ENCODE measurements at regions not wholly inside any gene's neighbourhood (a gene's known extent, or its start where the extent isn't known, plus 50 kb on each side); places are given as distances from the start of the nearest gene placed in this dataset.

DNA sequence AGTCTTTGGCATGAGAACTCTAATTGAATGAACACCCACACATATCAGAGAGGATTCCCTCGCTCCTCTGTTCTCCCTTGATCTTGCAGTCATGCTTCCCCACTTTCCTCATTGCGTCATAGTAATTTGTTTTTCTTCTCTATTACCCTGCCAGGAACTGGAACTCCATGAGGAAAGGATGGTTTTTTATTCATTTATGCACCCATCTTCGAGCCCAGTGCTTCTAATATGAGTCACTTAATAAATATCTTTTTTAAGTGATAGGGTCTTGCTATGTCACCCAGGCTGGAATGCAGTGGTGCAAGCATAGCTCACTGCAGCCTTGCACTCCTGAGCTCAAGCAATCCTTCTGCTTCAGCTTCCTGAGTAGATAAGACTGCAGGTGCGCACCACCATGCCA is 83.5 kb downstream of the OTUD1 start:
- Histone ChIP-seq H3K4me3 (replicated peaks in 1 of 2; ENCODE audit: low read depth in 1 of 2, low read length in 2 of 2) (no peak overlapping the region), H3K9me3 (ENCODE audit: control insufficient read depth in 1 of 2, insufficient read depth in 1 of 2, low read depth in 1 of 2, low read length in 2 of 2) (no peaks in the 10 kb centered on the region), H3K9me2 (ENCODE audit: insufficient read depth) (no peaks in the 10 kb centered on the region), H3K9ac (ENCODE audit: low read length) (no peak overlapping the region), H3K27ac (ENCODE audit: low read depth, low read length) (no peak overlapping the region), H3K4me1 (ENCODE audit: control insufficient read depth in 1 of 2, insufficient read depth in 2 of 2, low read length in 2 of 2) (no peaks in the 10 kb centered on the region), H3K4me2 (ENCODE audit: low read length) (no peak overlapping the region), H4K20me1 (ENCODE audit: insufficient read depth) (no peaks in the 10 kb centered on the region), H3K79me2 (ENCODE audit: insufficient read depth, low read length) (no peaks in the 10 kb centered on the region), H2AFZ (ENCODE audit: low read depth, low read length, poor library complexity, severe bottlenecking) (no peak overlapping the region), H3K36me3 (ENCODE audit: control insufficient read depth in 1 of 2, insufficient read depth in 2 of 2, low read length in 2 of 2) (no peaks in the 10 kb centered on the region), H3K27me3 (ENCODE audit: insufficient read depth, low read length) (peaks cover 26% of the 10 kb centered on the region)
- no peak for TF ChIP-seq EGR1 (IDR thresholded peaks at IDR 0.05; ENCODE audit: low read depth)
- no peak for TF ChIP-seq CEBPB (IDR thresholded peaks at IDR 0.05; ENCODE audit: low read depth)
- no peak for TF ChIP-seq REST (IDR thresholded peaks at IDR 0.05; ENCODE audit: low read depth)
- TF ChIP-seq ZNF274 (IDR thresholded peaks at IDR 0.05; ENCODE audit: low read depth, low read length), result no peak
- no peak for TF ChIP-seq FOSL1 (IDR thresholded peaks at IDR 0.05; ENCODE audit: low read depth)
- no peak for TF ChIP-seq RAD21 (IDR thresholded peaks at IDR 0.05; ENCODE audit: low read depth)
- TF ChIP-seq EZH2phosphoT487 (IDR thresholded peaks at IDR 0.05; ENCODE audit: borderline replicate concordance), result no peak
- TF ChIP-seq SRF (IDR thresholded peaks at IDR 0.05; ENCODE audit: low read depth), result no peak
- intact Hi-C loops (cut with micrococcal nuclease), result no loop called here
- ATAC-seq (no peak), DNase-seq (ENCODE audit: low read depth, low spot score) (no peak)
- BruUV-seq (replicated peaks), result no TSS peak
- ChIA-PET POLR2A (no interaction called here), CTCF (no interaction called here), RAD21 (ENCODE audit: low non-redundant PET in 1 of 2, low total read pairs in 2 of 2, uncharacterized antibody in 2 of 2, unreplicated experiment in 2 of 2) (no interaction called here)

GRCh38 chr10:23523251-23523650 is 84.4 kb downstream of the OTUD1 start:
- BruUV-seq (replicated peaks), result no TSS peak
- intact Hi-C loops (cut with micrococcal nuclease), result no loop called here
- H3K4me3 ChIP-seq (replicated peaks in 1 of 2; ENCODE audit: low read depth in 1 of 2, low read length in 2 of 2), result no peak overlapping the region
- ChIA-PET CTCF (no interaction called here), RAD21 (ENCODE audit: low non-redundant PET in 1 of 2, low total read pairs in 2 of 2, uncharacterized antibody in 2 of 2, unreplicated experiment in 2 of 2) (no interaction called here), POLR2A (no interaction called here)
- H3K9me2 ChIP-seq (ENCODE audit: insufficient read depth), result no peaks in the 10 kb centered on the region
- H3K27me3 ChIP-seq (ENCODE audit: insufficient read depth, low read length), result 0 out of 2 replicates have a peak, but pooled peaks cover 19% of the 10 kb centered on the region
- H2AFZ ChIP-seq (ENCODE audit: low read depth, low read length, poor library complexity, severe bottlenecking), result no peak overlapping the region
- H3K27ac ChIP-seq (ENCODE audit: low read depth, low read length), result no peak overlapping the region
- no peak overlapping the region for H3K9ac ChIP-seq (ENCODE audit: low read length)
- ATAC-seq (no peak), DNase-seq (ENCODE audit: low read depth, low spot score) (no peak)
- no peaks in the 10 kb centered on the region for H4K20me1 ChIP-seq (ENCODE audit: insufficient read depth)
- H3K4me2 ChIP-seq (ENCODE audit: low read length), result no peak overlapping the region
- H3K79me2 ChIP-seq (ENCODE audit: insufficient read depth, low read length), result no peaks in the 10 kb centered on the region
- no peaks in the 10 kb centered on the region for H3K36me3 ChIP-seq (ENCODE audit: control insufficient read depth in 1 of 2, insufficient read depth in 2 of 2, low read length in 2 of 2)
- no peaks in the 10 kb centered on the region for H3K4me1 ChIP-seq (ENCODE audit: control insufficient read depth in 1 of 2, insufficient read depth in 2 of 2, low read length in 2 of 2)
- H3K9me3 ChIP-seq (ENCODE audit: control insufficient read depth in 1 of 2, insufficient read depth in 1 of 2, low read depth in 1 of 2, low read length in 2 of 2), result no peaks in the 10 kb centered on the region
- TF ChIP-seq POLR2A (IDR thresholded peaks at IDR 0.05; ENCODE audit: borderline replicate concordance, extremely low read depth, insufficient read depth, insufficient read length) (no peak), EZH2phosphoT487 (IDR thresholded peaks at IDR 0.05; ENCODE audit: borderline replicate concordance) (no peak), FOSL1 (IDR thresholded peaks at IDR 0.05; ENCODE audit: low read depth) (no peak), ELF1 (IDR thresholded peaks at IDR 0.05; ENCODE audit: borderline replicate concordance, low read depth) (no peak), ZNF274 (IDR thresholded peaks at IDR 0.05; ENCODE audit: low read depth, low read length) (no peak), RAD21 (IDR thresholded peaks at IDR 0.05; ENCODE audit: low read depth) (no peak), TCF7L2 (IDR thresholded peaks at IDR 0.05; ENCODE audit: borderline replicate concordance, extremely low read depth, insufficient read depth, insufficient read length) (no peak), EZH2 (IDR thresholded peaks at IDR 0.05) (no peak), SP1 (IDR thresholded peaks at IDR 0.05; ENCODE audit: low read depth) (no peak), CBX3 (IDR thresholded peaks at IDR 0.05; ENCODE audit: low read depth) (no peak), YY1 (IDR thresholded peaks at IDR 0.05; ENCODE audit: extremely low read depth, insufficient replicate concordance, low read depth, low read length) (no peak), SRF (IDR thresholded peaks at IDR 0.05; ENCODE audit: low read depth) (no peak)
- TF ChIP-seq, protein P1, sequence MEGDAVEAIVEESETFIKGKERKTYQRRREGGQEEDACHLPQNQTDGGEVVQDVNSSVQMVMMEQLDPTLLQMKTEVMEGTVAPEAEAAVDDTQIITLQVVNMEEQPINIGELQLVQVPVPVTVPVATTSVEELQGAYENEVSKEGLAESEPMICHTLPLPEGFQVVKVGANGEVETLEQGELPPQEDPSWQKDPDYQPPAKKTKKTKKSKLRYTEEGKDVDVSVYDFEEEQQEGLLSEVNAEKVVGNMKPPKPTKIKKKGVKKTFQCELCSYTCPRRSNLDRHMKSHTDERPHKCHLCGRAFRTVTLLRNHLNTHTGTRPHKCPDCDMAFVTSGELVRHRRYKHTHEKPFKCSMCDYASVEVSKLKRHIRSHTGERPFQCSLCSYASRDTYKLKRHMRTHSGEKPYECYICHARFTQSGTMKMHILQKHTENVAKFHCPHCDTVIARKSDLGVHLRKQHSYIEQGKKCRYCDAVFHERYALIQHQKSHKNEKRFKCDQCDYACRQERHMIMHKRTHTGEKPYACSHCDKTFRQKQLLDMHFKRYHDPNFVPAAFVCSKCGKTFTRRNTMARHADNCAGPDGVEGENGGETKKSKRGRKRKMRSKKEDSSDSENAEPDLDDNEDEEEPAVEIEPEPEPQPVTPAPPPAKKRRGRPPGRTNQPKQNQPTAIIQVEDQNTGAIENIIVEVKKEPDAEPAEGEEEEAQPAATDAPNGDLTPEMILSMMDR (IDR thresholded peaks at IDR 0.05 in 2 of 3, conservative IDR thresholded peaks at IDR 0.05 in 1 of 3; ENCODE audit: borderline replicate concordance in 1 of 3, insufficient read depth in 1 of 3, low read depth in 2 of 3, low read length in 2 of 3), result no peak
